H1 (cell line): ENCODE measurements at regions not wholly inside any gene's neighbourhood (a gene's known extent, or its start where the extent isn't known, plus 50 kb on each side); places are given as distances from the start of the nearest gene placed in this dataset.
"Not testable (repeated sequence)": the region's sequence is repeated elsewhere in the genome, so short reads cannot be mapped to it uniquely, and the experiment has no call there.

ENCODE experiments used
- CTCF ChIA-PET: fragments of 300-600 bp; sonication (Branson Sonifier 250); formaldehyde crosslinking; loops from one replicate; lab custom pipeline; 2021; ENCODE audit not compliant: partially characterized antibody; lab: Charles Lee
- POLR2A ChIA-PET: fragments of 300-600 bp; sonication (Branson Sonifier 250); formaldehyde crosslinking; loops from one replicate; lab custom pipeline; 2021; ENCODE audit warnings: inconsistent platforms; ENCODE audit not compliant: partially characterized antibody; lab: Charles Lee
- DNase-seq, 2 experiments: peaks; one replicate each; pipeline versions ENCODE4 v3.0.0 to v3.0.0-alpha.2; 2010 to 2022; ENCODE audit warnings: low spot score in 2 of 2, low read depth in 1 of 2, mixed read lengths in 1 of 2
- FAIRE-seq: peaks from 2 replicates; lab custom pipeline; 2011; peaks lifted over from hg19 to GRCh38; lab: Jason Lieb, UNC
- H2AFZ ChIP-seq: 2 replicates; pipeline ENCODE4 v1.8.1; 2012; ENCODE audit warnings: low read length, inconsistent platforms
- H2AK5ac ChIP-seq: 2 replicates; pipeline ENCODE4 v1.6.1; 2013; ENCODE audit warnings: low read depth, low read length
- H2BK120ac ChIP-seq: replicated peaks from 2 replicates; pipeline ENCODE3; 2013; ENCODE audit warnings: low read depth, low read length, inconsistent platforms
- H2BK12ac ChIP-seq: 2 replicates; pipeline ENCODE4 v1.6.1; 2013; ENCODE audit warnings: low read depth, low read length
- H2BK15ac ChIP-seq: 2 replicates; pipeline ENCODE4 v1.6.1; 2013; ENCODE audit warnings: low read length
- H2BK20ac ChIP-seq: 2 replicates; pipeline ENCODE4 v1.6.1; 2013; ENCODE audit warnings: low read length
- H2BK5ac ChIP-seq: 2 replicates; pipeline ENCODE4 v1.6.1; 2013; ENCODE audit warnings: low read depth, low read length
- H3K14ac ChIP-seq: 2 replicates; pipeline ENCODE4 v1.6.1; 2013; ENCODE audit warnings: inconsistent platforms; ENCODE audit not compliant: insufficient read length
- H3K18ac ChIP-seq: 2 replicates; pipeline ENCODE4 v1.6.1; 2013; ENCODE audit warnings: low read length; ENCODE audit errors: extremely low read depth
- H3K23ac ChIP-seq: 2 replicates; pipeline ENCODE4 v1.6.1; 2013; ENCODE audit warnings: inconsistent platforms; ENCODE audit not compliant: insufficient read length
- H3K23me2 ChIP-seq: 2 replicates; pipeline ENCODE4 v1.6.1; 2013; ENCODE audit warnings: low read depth, low read length
- H3K27ac ChIP-seq: 2 replicates; pipeline ENCODE4 v1.6.1; 2011; ENCODE audit warnings: low read depth, low read length, inconsistent platforms
- H3K27me3 ChIP-seq, 4 experiments: replicated peaks in 1 of 4; 1 replicate in 1 of 4; 2 replicates in 3 of 4; pipeline versions ENCODE4 v1.6.1 to v1.8.1; 2011 to 2013; ENCODE audit warnings: low read length in 3 of 4, mild to moderate bottlenecking in 3 of 4, inconsistent platforms in 2 of 4, mixed read lengths in 2 of 4, moderate library complexity in 1 of 4; ENCODE audit not compliant: control insufficient read depth in 3 of 4, insufficient read depth in 3 of 4; ENCODE audit errors: extremely low read depth in 1 of 4
- H3K36me3 ChIP-seq, 4 experiments: 2 replicates each; pipeline versions ENCODE4 v1.6.1 to v1.8.1; 2011 to 2013; ENCODE audit warnings: mild to moderate bottlenecking in 4 of 4, low read length in 3 of 4, moderate library complexity in 2 of 4, control low read depth in 1 of 4, inconsistent platforms in 1 of 4; ENCODE audit not compliant: insufficient read depth in 4 of 4, control insufficient read depth in 2 of 4
- H3K4ac ChIP-seq: replicated peaks from 2 replicates; pipeline ENCODE3; 2013; ENCODE audit warnings: low read length, low read depth, mixed read lengths, inconsistent platforms; ENCODE audit not compliant: insufficient read length
- H3K4me1 ChIP-seq, 4 experiments: replicated peaks in 1 of 4; 1 replicate in 1 of 4; 2 replicates in 3 of 4; pipeline versions ENCODE4 v1.6.1 to v1.8.1; 2011 to 2013; ENCODE audit warnings: low read length in 3 of 4, inconsistent platforms in 2 of 4, mixed read lengths in 1 of 4; ENCODE audit not compliant: insufficient read depth in 4 of 4, control insufficient read depth in 3 of 4
- H3K4me2 ChIP-seq, 2 experiments: 2 replicates each; pipeline versions ENCODE4 v1.6.1 to v1.8.1; 2011 to 2013; ENCODE audit warnings: low read depth in 2 of 2, low read length in 2 of 2, control low read depth in 1 of 2, inconsistent platforms in 1 of 2, mild to moderate bottlenecking in 1 of 2; ENCODE audit not compliant: insufficient read depth in 1 of 2
- H3K4me3 ChIP-seq, 4 experiments: fragments of 200-600, 300-600 bp in 1 of 4; sonication (generic), shearing (Covaris generic), sonication (Bioruptor Twin) in 1 of 4; 2 replicates each; pipeline versions ENCODE4 v1.5.1 to v1.8.1; 2011 to 2016; ENCODE audit warnings: low read length in 4 of 4, low read depth in 3 of 4, control low read depth in 2 of 4, inconsistent platforms in 2 of 4, mild to moderate bottlenecking in 2 of 4, mixed read lengths in 1 of 4, moderate library complexity in 1 of 4; ENCODE audit not compliant: insufficient read depth in 2 of 4; ENCODE audit errors: extremely low read depth in 1 of 4
- H3K56ac ChIP-seq: replicated peaks from 2 replicates; pipeline ENCODE3; 2013; ENCODE audit warnings: low read depth, mild to moderate bottlenecking, mixed read lengths, low read length, inconsistent platforms; ENCODE audit not compliant: insufficient read length
- H3K79me1 ChIP-seq: 2 replicates; pipeline ENCODE4 v1.6.1; 2013; ENCODE audit warnings: low read depth, low read length, control low read depth
- H3K79me2 ChIP-seq, 2 experiments: 2 replicates each; pipeline versions ENCODE4 v1.6.1 to v1.8.1; 2012 to 2013; ENCODE audit warnings: low read length in 2 of 2, mild to moderate bottlenecking in 2 of 2, inconsistent platforms in 1 of 2; ENCODE audit not compliant: insufficient read depth in 2 of 2, control insufficient read depth in 1 of 2
- H3K9ac ChIP-seq, 4 experiments: replicated peaks in 1 of 4; 1 replicate in 1 of 4; 2 replicates in 3 of 4; pipeline versions ENCODE4 v1.6.1 to v1.8.1; 2011 to 2013; ENCODE audit warnings: low read depth in 3 of 4, low read length in 3 of 4, control low read depth in 2 of 4, mild to moderate bottlenecking in 2 of 4, moderate library complexity in 2 of 4, inconsistent platforms in 1 of 4; ENCODE audit errors: extremely low read depth in 1 of 4
- H3K9me3 ChIP-seq, 2 experiments: 2 replicates each; pipeline versions ENCODE4 v1.6.1 to v1.8.1; 2012 to 2013; ENCODE audit warnings: mild to moderate bottlenecking in 2 of 2, moderate library complexity in 2 of 2, control low read depth in 1 of 2, inconsistent platforms in 1 of 2, low read depth in 1 of 2, low read length in 1 of 2, mixed read lengths in 1 of 2; ENCODE audit not compliant: insufficient read depth in 2 of 2
- H4K20me1 ChIP-seq, 2 experiments: replicated peaks in 1 of 2; 2 replicates each; pipeline versions ENCODE3 to v1.8.1; 2011 to 2013; ENCODE audit warnings: inconsistent platforms in 2 of 2, low read length in 2 of 2, mild to moderate bottlenecking in 1 of 2; ENCODE audit not compliant: insufficient read depth in 2 of 2, control insufficient read depth in 1 of 2
- H4K5ac ChIP-seq: 2 replicates; pipeline ENCODE4 v1.6.1; 2013; ENCODE audit warnings: low read length, low read depth, mixed read lengths, inconsistent platforms; ENCODE audit not compliant: insufficient read length
- H4K8ac ChIP-seq: 2 replicates; pipeline ENCODE4 v1.8.0; 2013; ENCODE audit warnings: mild to moderate bottlenecking, moderate library complexity, low read length, inconsistent platforms; ENCODE audit not compliant: insufficient read depth; ENCODE audit errors: extremely low read depth
- H4K91ac ChIP-seq: replicated peaks from 2 replicates; pipeline ENCODE3; 2013; ENCODE audit warnings: low read length, mixed read lengths, inconsistent platforms; ENCODE audit not compliant: insufficient read length
- WGBS, 2 experiments: shearing (Covaris generic) in 1 of 2; methylation state at CpG; one replicate each; pipeline versions ENCODE4 v1.1.6 to v1.1.7; 2013 to 2015; ENCODE audit warnings: low lambda C conversion rate in 2 of 2, mixed read lengths in 2 of 2, inconsistent platforms in 1 of 2, low coverage in 1 of 2, missing lambda C conversion rate in 1 of 2; ENCODE audit not compliant: insufficient replicate concordance in 2 of 2, insufficient coverage in 1 of 2, insufficient read length in 1 of 2; ENCODE audit errors: extremely low coverage in 1 of 2, missing lambda C conversion rate in 1 of 2; 5-methylcytosine and 5-hydroxymethylcytosine counted together

GRCh38 chr16:21499046-21499445 is 100.3 kb upstream of the METTL9 start:
- H3K79me2 ChIP-seq: peaks cover 0 to 18% of the 10 kb centered on the region in 2 experiments; a peak in 2 of 4 replicates
- H3K23ac ChIP-seq, DNase-seq, H3K4ac ChIP-seq, POLR2A ChIA-PET, H4K8ac ChIP-seq, H2BK120ac ChIP-seq, H3K4me2 ChIP-seq, FAIRE-seq, H3K14ac ChIP-seq, H3K23me2 ChIP-seq, H2AFZ ChIP-seq, H3K4me1 ChIP-seq, H2BK12ac ChIP-seq, H4K5ac ChIP-seq, CTCF ChIA-PET, H3K56ac ChIP-seq, H2AK5ac ChIP-seq, H3K9me3 ChIP-seq, H2BK5ac ChIP-seq, H3K27ac ChIP-seq, H3K79me1 ChIP-seq, H3K18ac ChIP-seq, H3K9ac ChIP-seq, H3K27me3 ChIP-seq, H3K4me3 ChIP-seq, H2BK15ac ChIP-seq, H4K91ac ChIP-seq, H3K36me3 ChIP-seq, H4K20me1 ChIP-seq, H2BK20ac ChIP-seq: not testable (repeated sequence)
- WGBS, 2 experiments: 89% methylated on average over 5 of the region's 9 CpGs; no CpG with 5 or more reads in 1 of the 2 experiments

GRCh38 chr16:21501223-21501868 is 98.0 kb upstream of the METTL9 start:
- H3K79me1 ChIP-seq, H3K23ac ChIP-seq, H3K27me3 ChIP-seq, H2AK5ac ChIP-seq, H4K20me1 ChIP-seq, H2BK120ac ChIP-seq, H4K8ac ChIP-seq, H3K36me3 ChIP-seq, H3K27ac ChIP-seq, H3K56ac ChIP-seq, H3K9ac ChIP-seq, H4K91ac ChIP-seq, H2BK5ac ChIP-seq, H2BK12ac ChIP-seq, H3K4ac ChIP-seq, H3K18ac ChIP-seq, H3K23me2 ChIP-seq, H2BK15ac ChIP-seq, H2BK20ac ChIP-seq, H4K5ac ChIP-seq, CTCF ChIA-PET, H3K9me3 ChIP-seq, H3K14ac ChIP-seq, FAIRE-seq, H3K4me1 ChIP-seq, H2AFZ ChIP-seq: not testable (repeated sequence)
- Histone ChIP-seq H3K4me2 (peak overlapping the region; percentile 76 to 82; a peak in 1 of 4 replicates), H3K4me3 (peak overlapping the region; percentile 49 to 81 (median 62)), H3K79me2 (peaks cover 0 to 33% of the 10 kb centered on the region in 2 experiments; a peak in 2 of 4 replicates)
- DNase-seq: peak in 1 of 2 experiments; percentile 68
- POLR2A ChIA-PET: interaction anchor here (0.6 to 1.4 kb wide), 2 partner anchors 14 to 33 kb away, joined by 3 to 4 read pairs; no protein-coding TSS in a partner anchor
- WGBS, 2 experiments: 0% methylated on average over 5 of the region's 51 CpGs; no CpG with 5 or more reads in 1 of the 2 experiments
